DOHH2 (cell line): ENCODE measurements at regions not wholly inside any gene's neighbourhood (a gene's known extent, or its start where the extent isn't known, plus 50 kb on each side); places are given as distances from the start of the nearest gene placed in this dataset.

ENCODE experiments used
- CTCF ChIP-seq: fragments of 200-600 bp; sonication (generic); IDR thresholded peaks from one replicate; pipeline ENCODE4 v1.5.1; 2014; ENCODE audit warnings: antibody characterized with exemption, mild to moderate bottlenecking, low read depth, low read length; ENCODE audit not compliant: poor library complexity, severe bottlenecking
- EZH2phosphoT487 ChIP-seq: fragments of 200-600 bp; sonication (generic); IDR thresholded peaks from 2 replicates; pipeline ENCODE4 v1.6.1; 2017; ENCODE audit warnings: borderline replicate concordance, mild to moderate bottlenecking, antibody characterized with exemption, low read length, moderate library complexity, mixed read lengths

- TF ChIP-seq CTCF (no peak), EZH2phosphoT487 (no peak)
These were observed 325.0 kb upstream of the CFAP20DC start for GRCh38 chr3:59374818-59375211.
